Heart left ventricle (tissue), 13 donors: ENCODE measurements at regions not wholly inside any gene's neighbourhood (a gene's known extent, or its start where the extent isn't known, plus 50 kb on each side); places are given as distances from the start of the nearest gene placed in this dataset.

ENCODE experiments used
- CTCF ChIP-seq, 12 donors: fragments of 200-600 bp; sonication (generic) in 4 of 12; IDR thresholded peaks; one replicate each; pipeline versions ENCODE4 v1.5.0 to v1.8.0; 2018 to 2022; ENCODE audit warnings: antibody characterized with exemption in 12 of 12, mild to moderate bottlenecking in 5 of 12
- POLR2A ChIP-seq, 2 donors: fragments of 450-650 bp; IDR thresholded peaks; one replicate each; pipeline ENCODE4 v1.6.1; 2017; ENCODE audit warnings: antibody characterized with exemption in 2 of 2, mild to moderate bottlenecking in 2 of 2, moderate library complexity in 2 of 2
- donor health status: ischemic (EF 13 %, LVEDD 7.1; RV severe dilation, severe dysfunction).
- donor health status: DM: no; HTN: yes; CAD: no.
- donor health status: DM: no; HTN: no; CAD: no.
- donor health status: ischemic (EF 25% LVEDD 6.9; RV normal size, moderate dysfunction).
- donor health status: ischemic (EF 25% LVEDD 5.7; RV mildly dilated, moderate dysfunction).
- donor health status: ischemic (EF 35%, LVEDD 5.7; RV mildly dilated, moderate dysfunction).
- donor health status: nonischemic (EF 11% LVEDD 7.7; RV severe dilation, severe dysfunction).
- donor health status: DM: yes; HTN: yes; CAD: no.
- donor health status: PGD.
- donor health status: ischemic (EF 29% LVEDD 5.4; RV normal size, mild dysfunction).
- donor health status: nonischemic (EF 23%, LVEDD 6.1; RV moderate dilation, normal function).

GRCh38 chr1:56156971-56157876, 422.1 kb downstream of the PLPP3 start:
- TF ChIP-seq CTCF (IDR thresholded peaks at IDR 0.05) (no peak), POLR2A (IDR thresholded peaks at IDR 0.05) (no peak)
